NCI-H526 (cell line): ENCODE measurements at regions not wholly inside any gene's neighbourhood (a gene's known extent, or its start where the extent isn't known, plus 50 kb on each side); places are given as distances from the start of the nearest gene placed in this dataset.
"Not testable (repeated sequence)": the region's sequence is repeated elsewhere in the genome, so short reads cannot be mapped to it uniquely, and the experiment has no call there.

ENCODE experiments used
- DNase-seq, 2 experiments: peaks; one replicate each; lab custom pipeline; 2025; lab: John Stamatoyannopoulos, UW

GRCh38 chr17:70286391-70286790 is 117.1 kb downstream of the KCNJ2 start:
- no peak for DNase-seq

- no peak for DNase-seq
Observed at GRCh38 chr17:70288540-70289290, 119.4 kb downstream of the KCNJ2 start.

GRCh38 chr17:70290770-70291169 is 121.4 kb downstream of the KCNJ2 start:
- DNase-seq, result no peak

- DNase-seq, result no peak
Observed at GRCh38 chr17:70292366-70292765, 123.0 kb downstream of the KCNJ2 start.

GRCh38 chr17:70293564-70294310 is 124.4 kb downstream of the KCNJ2 start:
- not testable (repeated sequence) for DNase-seq

GRCh38 chr17:70295329-70295728 is 126.0 kb downstream of the KCNJ2 start:
- DNase-seq, result no peak

- DNase-seq, result no peak
Observed at GRCh38 chr17:70295731-70296130, 126.4 kb downstream of the KCNJ2 start.

GRCh38 chr17:70296456-70296855 is 127.1 kb downstream of the KCNJ2 start:
- no peak for DNase-seq

- DNase-seq, result no peak
Observed at GRCh38 chr17:70297397-70297796, 128.1 kb downstream of the KCNJ2 start.

GRCh38 chr17:70298929-70299531 is 129.7 kb downstream of the KCNJ2 start:
- no peak for DNase-seq

GRCh38 chr17:70307430-70308225 is 138.3 kb downstream of the KCNJ2 start:
- DNase-seq, result no peak

GRCh38 chr17:70308618-70309017 is 139.3 kb downstream of the KCNJ2 start:
- no peak for DNase-seq

- DNase-seq, result no peak
Observed at GRCh38 chr17:70310221-70310672, 140.9 kb downstream of the KCNJ2 start.

- DNase-seq, result peak; percentile 13 to 14
Observed at GRCh38 chr17:70313086-70313852, 143.9 kb downstream of the KCNJ2 start.

- DNase-seq, result no peak
Observed at GRCh38 chr17:70314096-70314495, 144.8 kb downstream of the KCNJ2 start.

- DNase-seq, result no peak
Observed at GRCh38 chr17:70314506-70314905, 145.2 kb downstream of the KCNJ2 start.

- DNase-seq, result no peak
Observed at GRCh38 chr17:70317421-70317820, 148.1 kb downstream of the KCNJ2 start.

- DNase-seq, result no peak
Observed at GRCh38 chr17:70318051-70318450, 148.7 kb downstream of the KCNJ2 start.

GRCh38 chr17:70319516-70319915 is 150.2 kb downstream of the KCNJ2 start:
- DNase-seq, result no peak

GRCh38 chr17:70320673-70321345 is 151.5 kb downstream of the KCNJ2 start:
- DNase-seq, result no peak

GRCh38 chr17:70321352-70321751 is 152.0 kb downstream of the KCNJ2 start:
- DNase-seq, result no peak
